Ovary (tissue), 7 donors: ENCODE measurements at regions not wholly inside any gene's neighbourhood (a gene's known extent, or its start where the extent isn't known, plus 50 kb on each side); places are given as distances from the start of the nearest gene placed in this dataset.

Source experiments
- DNase-seq, 5 donors: peaks; one replicate each; pipeline ENCODE4 v3.0.0-alpha.2; 2019 to 2020
- H3K27ac ChIP-seq, 2 donors: fragments of 200-600 bp; one replicate each; pipeline versions ENCODE4 v1.5.1 to v1.8.0; 2019 to 2022
- H3K27me3 ChIP-seq: fragments of 200-600 bp; one replicate; pipeline ENCODE4 v1.8.0; 2022
- H3K36me3 ChIP-seq: fragments of 200-600 bp; sonication (generic); one replicate; pipeline ENCODE4 v1.5.1; 2019
- H3K4me1 ChIP-seq: one replicate; pipeline ENCODE4 v1.8.1; 2013; ENCODE audit warnings: mild to moderate bottlenecking, moderate library complexity; ENCODE audit not compliant: insufficient read depth
- H3K4me3 ChIP-seq: fragments of 200-600 bp; sonication (generic); one replicate; pipeline ENCODE4 v1.5.1; 2017
- H3K9me3 ChIP-seq, 2 donors: fragments of 200-600 bp in 1 of 2; sonication (generic) in 1 of 2; one replicate each; pipeline versions ENCODE4 v1.5.1 to v1.8.1; 2013 to 2019; ENCODE audit warnings: mild to moderate bottlenecking in 1 of 2, moderate library complexity in 1 of 2
- EP300 ChIP-seq: sonication (generic); formaldehyde crosslinking; IDR thresholded peaks from one replicate; pipeline ENCODE4 v1.6.1; 2017; ENCODE audit warnings: antibody characterized with exemption
- POLR2A ChIP-seq: fragments of 450-650 bp; IDR thresholded peaks from one replicate; pipeline ENCODE4 v1.6.1; 2017; ENCODE audit warnings: antibody characterized with exemption, mild to moderate bottlenecking, moderate library complexity
- WGBS, 3 donors: extraction: QIAGEN DNeasy Blood & Tissue Kit in 1 of 3; methylation state at CpG; one replicate each; pipeline versions ENCODE4 v1.1.5 to v1.1.7; 2013 to 2017; 5-methylcytosine and 5-hydroxymethylcytosine counted together
- intact Hi-C, 4 donors: fragments of 100-400 bp; cut with DNase I; formaldehyde crosslinking; loops; one replicate each; pipeline versions ENCODE4 v1.11.0 to v1.15.1; 2022 to 2023
- TF ChIP-seq, protein P1 (sequence below), 3 donors: fragments of 450-650 bp in 2 of 3; fragments of 200-600 bp in 1 of 3; IDR thresholded peaks; one replicate each; pipeline versions ENCODE4 v1.5.1 to v1.8.0; 2016 to 2022; ENCODE audit warnings: antibody characterized with exemption in 3 of 3, mild to moderate bottlenecking in 1 of 3
- donor health status: DM: no; HTN: no; CAD: no; lungs with moderate emphysema.
- donor health status: DM: no; HTN: no; CAD: no.
- donor health status: Bipolar disorder and iron deficiency.
- donor health status: DM: no; HTN: no; CAD: no.
- donor health status: DM: yes; HTN: yes; CAD: no.

DNA sequence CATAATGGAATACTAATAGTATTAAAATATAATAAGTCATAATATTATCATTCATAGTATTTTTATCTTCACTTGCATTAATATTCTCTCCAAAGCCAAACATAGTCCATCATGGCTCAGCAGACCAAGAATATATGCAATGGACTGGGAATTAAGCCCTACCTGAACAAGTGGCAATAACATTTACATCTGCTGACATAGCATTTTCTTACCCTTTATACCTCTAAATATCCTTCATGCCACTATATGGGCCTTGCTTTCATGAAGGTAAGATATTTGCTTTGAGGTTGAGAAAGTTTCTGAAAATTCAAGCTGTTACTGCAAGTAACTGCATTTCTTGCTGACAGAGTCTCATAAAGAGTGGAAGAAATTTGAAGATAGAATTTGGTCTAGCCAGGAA lies 847.4 kb upstream of the GCFC2 start:
- TF ChIP-seq POLR2A (no peak), EP300 (no peak)
- TF ChIP-seq, protein P1, sequence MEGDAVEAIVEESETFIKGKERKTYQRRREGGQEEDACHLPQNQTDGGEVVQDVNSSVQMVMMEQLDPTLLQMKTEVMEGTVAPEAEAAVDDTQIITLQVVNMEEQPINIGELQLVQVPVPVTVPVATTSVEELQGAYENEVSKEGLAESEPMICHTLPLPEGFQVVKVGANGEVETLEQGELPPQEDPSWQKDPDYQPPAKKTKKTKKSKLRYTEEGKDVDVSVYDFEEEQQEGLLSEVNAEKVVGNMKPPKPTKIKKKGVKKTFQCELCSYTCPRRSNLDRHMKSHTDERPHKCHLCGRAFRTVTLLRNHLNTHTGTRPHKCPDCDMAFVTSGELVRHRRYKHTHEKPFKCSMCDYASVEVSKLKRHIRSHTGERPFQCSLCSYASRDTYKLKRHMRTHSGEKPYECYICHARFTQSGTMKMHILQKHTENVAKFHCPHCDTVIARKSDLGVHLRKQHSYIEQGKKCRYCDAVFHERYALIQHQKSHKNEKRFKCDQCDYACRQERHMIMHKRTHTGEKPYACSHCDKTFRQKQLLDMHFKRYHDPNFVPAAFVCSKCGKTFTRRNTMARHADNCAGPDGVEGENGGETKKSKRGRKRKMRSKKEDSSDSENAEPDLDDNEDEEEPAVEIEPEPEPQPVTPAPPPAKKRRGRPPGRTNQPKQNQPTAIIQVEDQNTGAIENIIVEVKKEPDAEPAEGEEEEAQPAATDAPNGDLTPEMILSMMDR (IDR thresholded peaks at IDR 0.05), result no peak
- no peaks in the 10 kb centered on the region for H3K27me3 ChIP-seq
- no peaks in the 10 kb centered on the region for H3K4me1 ChIP-seq
- H3K9me3 ChIP-seq, result no peaks in the 10 kb centered on the region
- intact Hi-C loops, result no loop called here
- H3K4me3 ChIP-seq, result no peak overlapping the region
- H3K36me3 ChIP-seq, result no peaks in the 10 kb centered on the region
- DNase-seq, result no peak
- no peak overlapping the region for H3K27ac ChIP-seq

DNA sequence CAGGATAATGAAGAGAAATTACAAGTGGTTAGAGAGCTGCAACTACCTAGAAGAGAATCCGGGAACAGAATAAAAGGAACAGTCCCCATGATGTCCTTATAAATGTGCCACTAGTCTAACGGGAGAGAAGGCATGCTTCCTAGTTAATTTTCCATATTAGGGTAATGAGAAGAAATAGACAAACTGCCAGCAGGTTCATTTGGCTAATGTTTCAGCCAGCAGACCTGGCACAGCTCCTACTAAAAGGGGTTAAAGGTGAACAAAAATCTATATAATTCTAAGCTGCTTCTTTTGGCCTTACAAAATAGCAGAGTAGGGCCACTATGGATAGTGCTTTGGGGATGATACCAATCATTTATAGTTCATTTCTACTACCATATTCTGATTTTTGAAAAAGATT lies 845.3 kb upstream of the GCFC2 start:
- intact Hi-C loops, result no loop called here
- H3K4me1 ChIP-seq, result no peaks in the 10 kb centered on the region
- H3K36me3 ChIP-seq, result no peaks in the 10 kb centered on the region
- H3K27me3 ChIP-seq, result no peaks in the 10 kb centered on the region
- TF ChIP-seq, protein P1 (IDR thresholded peaks at IDR 0.05), result no peak
- no peak for TF ChIP-seq POLR2A
- no peak for DNase-seq
- H3K9me3 ChIP-seq, result no peaks in the 10 kb centered on the region
- no peak overlapping the region for H3K27ac ChIP-seq
- WGBS, 3 donors, result 41 to 67% (median 64%) methylated on average over 2 of the region's 2 CpGs
- H3K4me3 ChIP-seq, result no peak overlapping the region

DNA sequence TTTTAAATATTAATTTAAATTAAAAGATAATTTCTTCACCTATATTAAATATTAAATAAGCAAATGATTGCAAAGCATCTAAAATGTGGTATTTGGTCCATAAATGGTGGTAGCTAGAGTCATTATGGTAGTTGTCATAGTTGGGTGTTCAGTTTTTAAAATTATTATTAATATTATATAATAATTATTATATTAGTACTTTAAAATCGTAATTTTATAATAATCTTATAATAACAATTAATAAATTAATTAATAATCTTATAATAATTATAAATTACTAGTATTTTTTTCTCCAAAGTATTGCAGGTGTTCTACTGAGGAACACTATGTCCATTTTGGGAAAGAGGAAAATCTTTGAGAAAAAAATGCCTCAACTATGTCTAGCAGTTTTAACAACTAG lies 835.5 kb upstream of the GCFC2 start:
- Histone ChIP-seq H3K27ac (no peak overlapping the region), H3K4me1 (no peaks in the 10 kb centered on the region), H3K4me3 (no peak overlapping the region), H3K27me3 (no peaks in the 10 kb centered on the region), H3K36me3 (no peaks in the 10 kb centered on the region), H3K9me3 (no peaks in the 10 kb centered on the region)
- TF ChIP-seq, protein P1 (IDR thresholded peaks at IDR 0.05), result no peak
- TF ChIP-seq POLR2A, result no peak
- no peak for DNase-seq
- 45 to 59% (median 46%) methylated on average over 1 of the region's 1 CpG for WGBS, 3 donors
- intact Hi-C loops, result no loop called here

DNA sequence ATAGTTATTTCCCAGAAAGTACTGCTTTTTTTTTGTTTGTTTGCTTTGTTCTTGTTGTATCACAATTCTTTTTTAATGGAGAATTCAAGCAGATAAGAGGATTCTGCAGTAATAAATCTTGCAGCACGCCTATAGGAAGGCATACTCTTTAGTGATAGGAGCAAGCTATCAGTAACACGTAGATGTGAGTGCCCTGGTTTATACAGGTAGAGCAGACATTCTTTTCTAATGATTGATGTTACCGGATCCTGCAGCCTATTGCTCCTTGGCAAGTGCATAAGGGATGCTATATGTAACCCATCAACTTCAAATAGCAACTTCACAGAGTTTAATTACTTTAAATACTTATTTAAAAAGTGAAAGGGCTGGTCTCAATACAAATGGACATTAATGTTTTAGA lies 834.2 kb upstream of the GCFC2 start:
- Histone ChIP-seq H3K36me3 (no peaks in the 10 kb centered on the region), H3K9me3 (no peaks in the 10 kb centered on the region), H3K4me3 (no peak overlapping the region), H3K27me3 (no peaks in the 10 kb centered on the region), H3K27ac (no peak overlapping the region), H3K4me1 (no peaks in the 10 kb centered on the region)
- no peak for DNase-seq
- WGBS, 3 donors, result 34 to 44% (median 35%) methylated on average over 3 of the region's 3 CpGs
- intact Hi-C loops, result no loop called here
- no peak for TF ChIP-seq EP300
- TF ChIP-seq POLR2A, result no peak
- TF ChIP-seq, protein P1 (IDR thresholded peaks at IDR 0.05), result no peak

DNA sequence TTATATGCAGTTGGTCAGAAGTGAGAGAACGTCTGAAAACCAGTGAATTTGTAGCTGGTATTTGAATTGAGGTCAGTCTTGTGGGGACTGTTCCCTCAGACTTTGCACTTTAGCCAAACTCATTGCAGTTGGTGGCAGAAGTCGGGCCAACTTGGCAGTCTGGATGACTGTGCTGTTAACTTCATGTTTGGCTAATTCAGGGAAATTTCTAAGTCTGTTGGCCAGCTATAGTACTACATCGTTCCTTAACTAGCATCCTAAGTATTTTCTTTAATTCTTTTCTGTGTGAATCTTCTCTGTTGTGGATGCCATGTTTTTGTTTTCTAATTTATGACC lies 806.8 kb upstream of the GCFC2 start:
- intact Hi-C loops, result no loop called here
- 53 to 79% (median 69%) methylated on average over 3 of the region's 3 CpGs for whole genome bisulfite sequencing, 3 donors

More for the DNA sequence above, 806.8 kb upstream of the GCFC2 start:
- Histone ChIP-seq H3K27ac (no peak overlapping the region), H3K36me3 (no peaks in the 10 kb centered on the region), H3K27me3 (no peaks in the 10 kb centered on the region), H3K4me1 (no peaks in the 10 kb centered on the region), H3K9me3 (no peaks in the 10 kb centered on the region), H3K4me3 (no peak overlapping the region)
- TF ChIP-seq POLR2A, result no peak
- TF ChIP-seq, protein P1 (IDR thresholded peaks at IDR 0.05), result no peak
- no peak for TF ChIP-seq EP300
- DNase-seq, result no peak
